Adrenal gland (tissue), 9 donors: ENCODE measurements at regions not wholly inside any gene's neighbourhood (a gene's known extent, or its start where the extent isn't known, plus 50 kb on each side); places are given as distances from the start of the nearest gene placed in this dataset.

Experiments used
- DNase-seq, 7 donors: peaks; one replicate each; pipeline ENCODE4 v3.0.0-alpha.2; 2019 to 2020
- H3K27ac ChIP-seq, 5 donors: fragments of 200-600 bp; sonication (generic) in 4 of 5; 1 replicate in 3 of 5; 2 replicates in 2 of 5; pipeline versions ENCODE4 v1.5.1 to v1.8.0; 2016 to 2020; ENCODE audit warnings: mild to moderate bottlenecking in 1 of 5
- H3K27me3 ChIP-seq: fragments of 200-600 bp; 2 replicates; pipeline ENCODE4 v1.8.0; 2021
- H3K36me3 ChIP-seq, 2 donors: fragments of 200-600 bp; replicated peaks in 1 of 2; 1 replicate in 1 of 2; 2 replicates in 1 of 2; pipeline versions ENCODE4 v1.5.1 to v1.8.0; 2018 to 2022
- H3K4me1 ChIP-seq, 2 donors: fragments of 200-600 bp; replicated peaks in 1 of 2; 1 replicate in 1 of 2; 2 replicates in 1 of 2; pipeline versions ENCODE4 v1.5.1 to v1.8.0; 2018 to 2021
- H3K4me3 ChIP-seq, 4 donors: fragments of 200-600 bp; sonication (generic) in 3 of 4; one replicate each; pipeline ENCODE4 v1.5.1; 2016 to 2018
- H3K9me3 ChIP-seq, 3 donors: fragments of 200-600 bp; sonication (generic) in 1 of 3; replicated peaks in 1 of 3; 1 replicate in 2 of 3; 2 replicates in 1 of 3; pipeline versions ENCODE4 v1.5.1 to v1.8.0; 2016 to 2021
- CTCF ChIP-seq, 6 experiments: fragments of 450-650 bp in 4 of 6; fragments of 200-600 bp in 2 of 6; sonication (generic) in 1 of 6; IDR thresholded peaks; 1 replicate in 5 of 6; 2 replicates in 1 of 6; pipeline versions ENCODE4 v1.5.1 to v1.8.0; 2016 to 2021; ENCODE audit warnings: antibody characterized with exemption in 6 of 6, mild to moderate bottlenecking in 2 of 6, moderate library complexity in 1 of 6
- POLR2A ChIP-seq, 2 donors: fragments of 450-650 bp; IDR thresholded peaks; one replicate each; pipeline ENCODE4 v1.6.1; 2017; ENCODE audit warnings: antibody characterized with exemption in 2 of 2, mild to moderate bottlenecking in 2 of 2, moderate library complexity in 1 of 2
- WGBS, 4 donors: extraction: QIAGEN DNeasy Blood & Tissue Kit in 2 of 4; methylation state at CpG; one replicate each; pipeline versions ENCODE4 v1.1.5 to v1.1.7; 2013 to 2017; 5-methylcytosine and 5-hydroxymethylcytosine counted together
- intact Hi-C, 2 donors: fragments of 100-400 bp; cut with DNase I; formaldehyde crosslinking; loops; one replicate each; pipeline versions ENCODE4 v1.14.1 to v1.15.0; 2022 to 2023
- donor health status: healthy with polysubstance abuse.
- donor health status: Bipolar disorder and iron deficiency.
- donor health status: DM: yes; HTN: yes; CAD: no.
- donor health status: DM: no; HTN: no; CAD: no.
- donor health status: DM: no; HTN: no; CAD: no.

- Histone ChIP-seq H3K36me3 (no peaks in the 10 kb centered on the region), H3K27ac (no peak overlapping the region), H3K9me3 (no peaks in the 10 kb centered on the region), H3K27me3 (no peaks in the 10 kb centered on the region), H3K4me1 (no peaks in the 10 kb centered on the region), H3K4me3 (no peak overlapping the region)
- intact Hi-C loops: no loop called here
- TF ChIP-seq POLR2A (IDR thresholded peaks at IDR 0.05): no peak
- no peak for TF ChIP-seq CTCF (IDR thresholded peaks at IDR 0.05)
- 91 to 96% (median 93%) methylated on average over 4 of the region's 4 CpGs for WGBS, 4 donors
- DNase-seq: no peak
These were observed 65.7 kb downstream of the UNC5CL start for GRCh38 chr6:40973304-40973703.

- Histone ChIP-seq H3K9me3 (no peaks in the 10 kb centered on the region), H3K27ac (no peak overlapping the region), H3K4me3 (no peak overlapping the region), H3K4me1 (no peaks in the 10 kb centered on the region), H3K27me3 (no peaks in the 10 kb centered on the region), H3K36me3 (no peaks in the 10 kb centered on the region)
- intact Hi-C loops: no loop called here
- TF ChIP-seq POLR2A (IDR thresholded peaks at IDR 0.05) (no peak), CTCF (IDR thresholded peaks at IDR 0.05) (no peak)
- 71 to 79% (median 78%) methylated on average over 3 of the region's 3 CpGs for WGBS, 4 donors
- DNase-seq: no peak
These were observed 66.2 kb downstream of the UNC5CL start for GRCh38 chr6:40972814-40973213.

- Histone ChIP-seq H3K9me3 (no peaks in the 10 kb centered on the region), H3K4me1 (no peaks in the 10 kb centered on the region), H3K27me3 (no peaks in the 10 kb centered on the region), H3K36me3 (no peaks in the 10 kb centered on the region), H3K4me3 (no peak overlapping the region), H3K27ac (no peak overlapping the region)
- DNase-seq: no peak
- TF ChIP-seq CTCF (IDR thresholded peaks at IDR 0.05) (no peak), POLR2A (IDR thresholded peaks at IDR 0.05) (no peak)
- 94 to 97% (median 96%) methylated on average over 3 of the region's 3 CpGs for WGBS, 4 donors
- intact Hi-C loops: no loop called here
These were observed 66.8 kb downstream of the UNC5CL start for GRCh38 chr6:40972190-40972589.

GRCh38 chr6:40968620-40969164 lies 70.3 kb downstream of the UNC5CL start:
- no peaks in the 10 kb centered on the region for H3K36me3 ChIP-seq
- intact Hi-C loops: no loop called here
- H3K4me3 ChIP-seq: no peak overlapping the region
- no peak overlapping the region for H3K27ac ChIP-seq
- peak in 3 of 7 donors; percentile 15 to 30 (median 17) for DNase-seq
- H3K27me3 ChIP-seq: no peaks in the 10 kb centered on the region
- no peaks in the 10 kb centered on the region for H3K4me1 ChIP-seq
- TF ChIP-seq POLR2A (IDR thresholded peaks at IDR 0.05): no peak
- no peak for TF ChIP-seq CTCF (IDR thresholded peaks at IDR 0.05)
- H3K9me3 ChIP-seq: no peaks in the 10 kb centered on the region
